H9 (cell line): ENCODE measurements at regions not wholly inside any gene's neighbourhood (a gene's known extent, or its start where the extent isn't known, plus 50 kb on each side); places are given as distances from the start of the nearest gene placed in this dataset.

Experiments used
- DNase-seq: peaks from one replicate; pipeline ENCODE4 v3.0.0-alpha.2; 2017
- H2AFZ ChIP-seq: one replicate; pipeline ENCODE4 v1.6.1; 2013; ENCODE audit warnings: mild to moderate bottlenecking, low read length, control low read depth, moderate library complexity
- H2AK5ac ChIP-seq: 2 replicates; pipeline ENCODE4 v1.6.1; 2013; ENCODE audit warnings: low read length, control low read depth, mixed read lengths; ENCODE audit not compliant: insufficient read length
- H2BK120ac ChIP-seq: one replicate; pipeline ENCODE4 v1.6.1; 2013; ENCODE audit warnings: low read depth, mild to moderate bottlenecking, low read length, control low read depth, inconsistent platforms; ENCODE audit not compliant: poor library complexity, severe bottlenecking
- H2BK12ac ChIP-seq: 2 replicates; pipeline ENCODE4 v1.6.1; 2013; ENCODE audit warnings: low read length, control low read depth, mixed read lengths, low read depth; ENCODE audit not compliant: insufficient read length
- H2BK15ac ChIP-seq: 2 replicates; pipeline ENCODE4 v1.6.1; 2013; ENCODE audit warnings: low read depth, low read length, control low read depth
- H2BK20ac ChIP-seq: one replicate; pipeline ENCODE4 v1.6.1; 2013; ENCODE audit warnings: low read depth, mild to moderate bottlenecking, low read length, control low read depth, inconsistent platforms; ENCODE audit not compliant: poor library complexity, severe bottlenecking
- H2BK5ac ChIP-seq: 2 replicates; pipeline ENCODE4 v1.6.1; 2013; ENCODE audit warnings: low read length, control low read depth, mixed read lengths; ENCODE audit not compliant: insufficient read length
- H3K14ac ChIP-seq: 2 replicates; pipeline ENCODE4 v1.6.1; 2013; ENCODE audit warnings: low read length, control low read depth; ENCODE audit not compliant: insufficient read depth
- H3K18ac ChIP-seq: 2 replicates; pipeline ENCODE4 v1.6.1; 2013; ENCODE audit warnings: low read depth, mild to moderate bottlenecking, mixed read lengths, low read length, control low read depth; ENCODE audit not compliant: insufficient read length
- H3K23ac ChIP-seq: 2 replicates; pipeline ENCODE4 v1.6.1; 2013; ENCODE audit warnings: low read length, control low read depth, mixed read lengths, low read depth; ENCODE audit not compliant: insufficient read length
- H3K23me2 ChIP-seq: 2 replicates; pipeline ENCODE4 v1.6.1; 2013; ENCODE audit warnings: low read depth, mild to moderate bottlenecking, mixed read lengths, low read length, control low read depth; ENCODE audit not compliant: insufficient read length, poor library complexity, severe bottlenecking
- H3K27ac ChIP-seq: 2 replicates; pipeline ENCODE4 v1.5.1; 2013; ENCODE audit warnings: low read length, control low read depth, mixed read lengths, low read depth; ENCODE audit not compliant: insufficient read length
- H3K27me3 ChIP-seq: 2 replicates; pipeline ENCODE4 v1.6.1; 2013; ENCODE audit warnings: low read length, control low read depth, inconsistent platforms; ENCODE audit not compliant: insufficient read depth
- H3K4ac ChIP-seq: 2 replicates; pipeline ENCODE4 v1.6.1; 2013; ENCODE audit warnings: low read depth, mild to moderate bottlenecking, control low read depth, inconsistent platforms, low read length, moderate library complexity
- H3K4me1 ChIP-seq: 2 replicates; pipeline ENCODE4 v1.6.1; 2013; ENCODE audit warnings: low read length, control low read depth, inconsistent platforms; ENCODE audit not compliant: insufficient read depth
- H3K4me2 ChIP-seq: 2 replicates; pipeline ENCODE4 v1.6.1; 2013; ENCODE audit warnings: low read length, control low read depth, mixed read lengths; ENCODE audit not compliant: insufficient read length, insufficient read depth
- H3K56ac ChIP-seq: 2 replicates; pipeline ENCODE4 v1.6.1; 2013; ENCODE audit warnings: low read depth, mild to moderate bottlenecking, mixed read lengths, low read length, control low read depth; ENCODE audit not compliant: insufficient read length
- H3K79me1 ChIP-seq: 2 replicates; pipeline ENCODE4 v1.6.1; 2013; ENCODE audit warnings: low read depth, mild to moderate bottlenecking, moderate library complexity, low read length, control low read depth, inconsistent platforms; ENCODE audit not compliant: insufficient read depth, poor library complexity, severe bottlenecking
- H3K79me2 ChIP-seq: 2 replicates; pipeline ENCODE4 v1.6.1; 2013; ENCODE audit warnings: low read length, control low read depth, inconsistent platforms; ENCODE audit not compliant: insufficient read depth
- H3K9ac ChIP-seq: 2 replicates; pipeline ENCODE4 v1.6.1; 2013; ENCODE audit warnings: low read length, control low read depth, mixed read lengths; ENCODE audit not compliant: insufficient read length; ENCODE audit errors: extremely low read depth
- H3K9me3 ChIP-seq: one replicate; pipeline ENCODE4 v1.6.1; 2013; ENCODE audit warnings: low read depth, low read length, inconsistent platforms; ENCODE audit not compliant: control insufficient read depth
- H3T11ph ChIP-seq: one replicate; pipeline ENCODE4 v1.6.1; 2013; ENCODE audit warnings: mild to moderate bottlenecking, low read length, control low read depth, inconsistent platforms
- H4K20me1 ChIP-seq: one replicate; pipeline ENCODE4 v1.6.1; 2013; ENCODE audit not compliant: control insufficient read depth, insufficient read length, insufficient read depth
- H4K5ac ChIP-seq: 2 replicates; pipeline ENCODE4 v1.6.1; 2013; ENCODE audit warnings: low read depth, mild to moderate bottlenecking, mixed read lengths, low read length, control low read depth; ENCODE audit not compliant: insufficient read length
- H4K8ac ChIP-seq: replicated peaks from 2 replicates; pipeline ENCODE4 v1.6.1; 2013; ENCODE audit warnings: low read length, control low read depth, mixed read lengths, low read depth; ENCODE audit not compliant: insufficient read length
- H4K91ac ChIP-seq: 2 replicates; pipeline ENCODE4 v1.6.1; 2013; ENCODE audit warnings: low read depth, mild to moderate bottlenecking, moderate library complexity, mixed read lengths, low read length, control low read depth; ENCODE audit not compliant: insufficient read length
- H3K27ac Mint-ChIP-seq, 3 experiments: 2 replicates in 2 of 3; 3 replicates in 1 of 3; pipeline ENCODE4 v1.8.0; 2020 to 2021; ENCODE audit warnings: mixed read lengths in 3 of 3, mild to moderate bottlenecking in 1 of 3, moderate library complexity in 1 of 3
- H3K27me3 Mint-ChIP-seq: 2 replicates; pipeline ENCODE4 v1.8.0; 2021; ENCODE audit warnings: low read depth, mild to moderate bottlenecking, moderate library complexity, mixed read lengths
- H3K36me3 Mint-ChIP-seq, 3 experiments: 2 replicates in 2 of 3; 3 replicates in 1 of 3; pipeline ENCODE4 v1.8.0; 2020 to 2021; ENCODE audit warnings: low read depth in 3 of 3, mixed read lengths in 3 of 3; ENCODE audit not compliant: insufficient read depth in 1 of 3
- H3K4me1 Mint-ChIP-seq, 2 experiments: 2 replicates each; pipeline ENCODE4 v1.8.0; 2020; ENCODE audit warnings: mixed read lengths in 2 of 2
- H3K4me3 Mint-ChIP-seq, 2 experiments: 2 replicates in 1 of 2; 3 replicates in 1 of 2; pipeline ENCODE4 v1.8.0; 2020 to 2021; ENCODE audit warnings: mild to moderate bottlenecking in 2 of 2, mixed read lengths in 2 of 2, moderate library complexity in 1 of 2
- H3K9me3 Mint-ChIP-seq, 2 experiments: 2 replicates in 1 of 2; 3 replicates in 1 of 2; pipeline ENCODE4 v1.8.0; 2020; ENCODE audit warnings: mild to moderate bottlenecking in 2 of 2, mixed read lengths in 2 of 2, moderate library complexity in 1 of 2
- CTCF ChIP-seq: fragments of 200-600 bp; sonication (generic); conservative IDR thresholded peaks from 3 replicates; pipeline ENCODE4 v1.8.0; 2021; ENCODE audit warnings: antibody characterized with exemption, mild to moderate bottlenecking
- WGBS: extraction: QIAGEN DNeasy Blood & Tissue Kit; methylation state at CpG from one replicate; pipeline ENCODE4 v1.1.7; 2013; ENCODE audit warnings: missing lambda C conversion rate, low lambda C conversion rate, mixed read lengths; ENCODE audit not compliant: insufficient read length; ENCODE audit errors: extremely low coverage; 5-methylcytosine and 5-hydroxymethylcytosine counted together

- H3K18ac ChIP-seq: no peak overlapping the region
- H2BK20ac ChIP-seq: no peak overlapping the region
- Mint-ChIP-seq H3K27ac (no peak overlapping the region), H3K36me3 (no peaks in the 10 kb centered on the region), H3K27me3 (no peaks in the 10 kb centered on the region), H3K4me3 (no peak overlapping the region), H3K9me3 (no peaks in the 10 kb centered on the region), H3K4me1 (peaks cover 11 to 15% of the 10 kb centered on the region in 2 experiments)
- DNase-seq: no peak
- no peak overlapping the region for H3K4me2 ChIP-seq
- no peak overlapping the region for H2BK12ac ChIP-seq
- H3K4ac ChIP-seq: no peak overlapping the region
- H2BK120ac ChIP-seq: no peak overlapping the region
- no peaks in the 10 kb centered on the region for H3K27me3 ChIP-seq
- no peak overlapping the region for H3K9ac ChIP-seq
- H3K14ac ChIP-seq: no peak overlapping the region
- H2BK15ac ChIP-seq: no peak overlapping the region
- H3K23ac ChIP-seq: no peak overlapping the region
- H2AK5ac ChIP-seq: no peak overlapping the region
- H4K91ac ChIP-seq: no peak overlapping the region
- no peak overlapping the region for H4K5ac ChIP-seq
- no peak overlapping the region for H3T11ph ChIP-seq
- no peak overlapping the region for H4K8ac ChIP-seq
- no CpG with 5 or more reads among the region's 7 CpGs for whole genome bisulfite sequencing
- H3K23me2 ChIP-seq: no peaks in the 10 kb centered on the region
- no peaks in the 10 kb centered on the region for H4K20me1 ChIP-seq
- no peak overlapping the region for H2AFZ ChIP-seq
- H3K56ac ChIP-seq: no peak overlapping the region
- no peaks in the 10 kb centered on the region for H3K79me1 ChIP-seq
- H3K4me1 ChIP-seq: no peaks in the 10 kb centered on the region; the same call in 1 of the 2 replicates
- no peak overlapping the region for H3K27ac ChIP-seq
- TF ChIP-seq CTCF: no peak
- H2BK5ac ChIP-seq: no peak overlapping the region
- no peaks in the 10 kb centered on the region for H3K9me3 ChIP-seq
- H3K79me2 ChIP-seq: no peaks in the 10 kb centered on the region
Observed at GRCh38 chr10:88083597-88083989, 220.2 kb downstream of the PTEN start.
